IMR-90 (cell line): ENCODE measurements at regions not wholly inside any gene's neighbourhood (a gene's known extent, or its start where the extent isn't known, plus 50 kb on each side); places are given as distances from the start of the nearest gene placed in this dataset.

Experiments
- TF ChIP-seq, protein P1 (sequence below): conservative IDR thresholded peaks from 2 replicates; pipeline ENCODE4 v1.5.1; 2012; ENCODE audit warnings: mild to moderate bottlenecking, low read depth, low read length, improper control_type of control experiment
- TF ChIP-seq, protein P2 (sequence below): fragments of 150-350 bp; IDR thresholded peaks from 2 replicates; pipeline ENCODE4 v1.6.1; 2016; ENCODE audit warnings: low read depth, mild to moderate bottlenecking, low read length, moderate library complexity, borderline replicate concordance
- TF ChIP-seq, protein P3 (sequence below): fragments of 150-350 bp; IDR thresholded peaks from 2 replicates; pipeline ENCODE4 v1.6.1; 2017; ENCODE audit warnings: mild to moderate bottlenecking, antibody characterized with exemption, low read length, low read depth

DNA sequence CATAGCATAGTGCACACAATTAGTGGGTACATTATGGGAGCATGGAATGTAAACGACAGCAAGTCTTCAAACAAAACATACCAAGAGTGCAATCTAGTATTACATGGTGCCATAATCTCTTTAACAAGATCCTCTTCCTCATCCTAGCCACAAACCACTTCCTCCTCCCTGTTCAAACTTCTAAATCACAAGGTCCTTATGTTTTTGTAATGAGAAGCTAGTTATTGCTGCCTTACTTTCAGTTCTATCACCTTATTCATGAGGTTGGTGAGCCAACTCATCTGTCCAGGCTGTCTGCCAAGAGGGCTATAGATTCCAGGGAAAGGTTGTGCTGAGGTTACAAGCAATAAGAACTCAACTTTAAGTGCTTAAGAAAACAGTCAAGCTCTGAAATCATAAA, 195.4 kb upstream of the ARHGAP20 start:
- TF ChIP-seq, protein P1, sequence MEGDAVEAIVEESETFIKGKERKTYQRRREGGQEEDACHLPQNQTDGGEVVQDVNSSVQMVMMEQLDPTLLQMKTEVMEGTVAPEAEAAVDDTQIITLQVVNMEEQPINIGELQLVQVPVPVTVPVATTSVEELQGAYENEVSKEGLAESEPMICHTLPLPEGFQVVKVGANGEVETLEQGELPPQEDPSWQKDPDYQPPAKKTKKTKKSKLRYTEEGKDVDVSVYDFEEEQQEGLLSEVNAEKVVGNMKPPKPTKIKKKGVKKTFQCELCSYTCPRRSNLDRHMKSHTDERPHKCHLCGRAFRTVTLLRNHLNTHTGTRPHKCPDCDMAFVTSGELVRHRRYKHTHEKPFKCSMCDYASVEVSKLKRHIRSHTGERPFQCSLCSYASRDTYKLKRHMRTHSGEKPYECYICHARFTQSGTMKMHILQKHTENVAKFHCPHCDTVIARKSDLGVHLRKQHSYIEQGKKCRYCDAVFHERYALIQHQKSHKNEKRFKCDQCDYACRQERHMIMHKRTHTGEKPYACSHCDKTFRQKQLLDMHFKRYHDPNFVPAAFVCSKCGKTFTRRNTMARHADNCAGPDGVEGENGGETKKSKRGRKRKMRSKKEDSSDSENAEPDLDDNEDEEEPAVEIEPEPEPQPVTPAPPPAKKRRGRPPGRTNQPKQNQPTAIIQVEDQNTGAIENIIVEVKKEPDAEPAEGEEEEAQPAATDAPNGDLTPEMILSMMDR = no peak
- TF ChIP-seq, protein P2, sequence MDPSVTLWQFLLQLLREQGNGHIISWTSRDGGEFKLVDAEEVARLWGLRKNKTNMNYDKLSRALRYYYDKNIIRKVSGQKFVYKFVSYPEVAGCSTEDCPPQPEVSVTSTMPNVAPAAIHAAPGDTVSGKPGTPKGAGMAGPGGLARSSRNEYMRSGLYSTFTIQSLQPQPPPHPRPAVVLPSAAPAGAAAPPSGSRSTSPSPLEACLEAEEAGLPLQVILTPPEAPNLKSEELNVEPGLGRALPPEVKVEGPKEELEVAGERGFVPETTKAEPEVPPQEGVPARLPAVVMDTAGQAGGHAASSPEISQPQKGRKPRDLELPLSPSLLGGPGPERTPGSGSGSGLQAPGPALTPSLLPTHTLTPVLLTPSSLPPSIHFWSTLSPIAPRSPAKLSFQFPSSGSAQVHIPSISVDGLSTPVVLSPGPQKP = no peak
- TF ChIP-seq, protein P3, sequence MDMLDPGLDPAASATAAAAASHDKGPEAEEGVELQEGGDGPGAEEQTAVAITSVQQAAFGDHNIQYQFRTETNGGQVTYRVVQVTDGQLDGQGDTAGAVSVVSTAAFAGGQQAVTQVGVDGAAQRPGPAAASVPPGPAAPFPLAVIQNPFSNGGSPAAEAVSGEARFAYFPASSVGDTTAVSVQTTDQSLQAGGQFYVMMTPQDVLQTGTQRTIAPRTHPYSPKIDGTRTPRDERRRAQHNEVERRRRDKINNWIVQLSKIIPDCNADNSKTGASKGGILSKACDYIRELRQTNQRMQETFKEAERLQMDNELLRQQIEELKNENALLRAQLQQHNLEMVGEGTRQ = no peak
